Kidney (tissue), 13 donors: ENCODE measurements at regions not wholly inside any gene's neighbourhood (a gene's known extent, or its start where the extent isn't known, plus 50 kb on each side); places are given as distances from the start of the nearest gene placed in this dataset.

Experiments used
- DNase-seq, 5 donors: peaks; one replicate each; pipeline ENCODE4 v3.0.0-alpha.2; 2013 to 2020
- FAIRE-seq: peaks from 2 replicates; lab custom pipeline; 2012; peaks lifted over from hg19 to GRCh38; lab: Jason Lieb, UNC
- H3K27ac ChIP-seq, 2 donors: one replicate each; pipeline ENCODE4 v1.7.0; 2013; ENCODE audit warnings: low read depth in 2 of 2, low read length in 2 of 2, inconsistent platforms in 1 of 2
- H3K27me3 ChIP-seq: one replicate; pipeline ENCODE4 v1.7.1; 2013; ENCODE audit warnings: low read length, inconsistent platforms; ENCODE audit not compliant: control insufficient read depth, insufficient read depth
- H3K36me3 ChIP-seq, 3 donors: one replicate each; pipeline versions ENCODE4 v1.7.0 to v1.7.1; 2013; ENCODE audit warnings: low read length in 3 of 3, control low read depth in 1 of 3, inconsistent platforms in 1 of 3; ENCODE audit not compliant: insufficient read depth in 3 of 3, control insufficient read depth in 2 of 3
- H3K4me1 ChIP-seq, 3 donors: one replicate each; pipeline versions ENCODE4 v1.7.0 to v1.7.1; 2013; ENCODE audit warnings: low read length in 3 of 3, inconsistent platforms in 1 of 3, low read depth in 1 of 3; ENCODE audit not compliant: control insufficient read depth in 2 of 3, insufficient read depth in 2 of 3
- H3K4me3 ChIP-seq, 3 donors: one replicate each; pipeline versions ENCODE4 v1.7.0 to v1.8.1; 2013; ENCODE audit warnings: low read length in 3 of 3, control low read depth in 1 of 3, inconsistent platforms in 1 of 3
- H3K9ac ChIP-seq, 3 donors: one replicate each; pipeline versions ENCODE4 v1.7.0 to v1.7.1; 2013; ENCODE audit warnings: low read length in 3 of 3, control low read depth in 1 of 3, inconsistent platforms in 1 of 3
- H3K9me3 ChIP-seq, 3 donors: one replicate each; pipeline versions ENCODE4 v1.7.0 to v1.7.1; 2013; ENCODE audit warnings: low read length in 3 of 3, control low read depth in 1 of 3, inconsistent platforms in 1 of 3; ENCODE audit not compliant: control insufficient read depth in 2 of 3, insufficient read depth in 1 of 3
- intact Hi-C: fragments of 100-400 bp; cut with DNase I; formaldehyde crosslinking; loops from one replicate; pipeline ENCODE4 v1.11.1; 2022
- TF ChIP-seq, protein P1 (sequence below): IDR thresholded peaks from 3 replicates; pipeline ENCODE4 v1.5.1; 2012; ENCODE audit warnings: mild to moderate bottlenecking, moderate library complexity, borderline replicate concordance; ENCODE audit not compliant: insufficient read depth; ENCODE audit errors: extremely low read depth
- donor health status: control.
- donor health status: control.
- donor health status: control.
- donor health status: control.
- donor health status: control.
- donor health status: DM: yes; HTN: yes; CAD: no.
- donor health status: Normal renal cell carcinoma (clear cell type).

DNA sequence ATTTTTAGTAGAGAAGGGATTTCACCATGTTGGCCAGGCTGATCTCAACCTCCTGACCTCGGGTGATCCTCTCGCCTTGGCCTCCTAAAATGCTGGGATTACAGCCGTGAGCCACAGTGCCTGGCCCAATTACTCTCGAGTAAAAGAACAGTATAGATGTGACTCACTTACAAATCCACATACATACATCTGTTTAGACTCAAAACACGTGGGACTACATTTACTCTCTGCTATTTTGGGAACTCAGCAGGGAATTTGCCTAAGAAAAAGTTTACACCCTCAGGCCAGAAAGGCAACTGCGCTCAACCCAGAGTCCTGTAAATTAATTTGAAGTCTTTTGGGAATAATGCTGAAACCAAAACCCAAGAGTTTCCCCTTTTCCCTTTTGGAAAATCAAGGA, 289.7 kb downstream of the KLF6 start:
- Histone ChIP-seq H3K9me3 (no peaks in the 10 kb centered on the region), H3K27me3 (no peaks in the 10 kb centered on the region), H3K4me3 (no peak overlapping the region), H3K9ac (no peak overlapping the region), H3K4me1 (no peaks in the 10 kb centered on the region), H3K36me3 (no peaks in the 10 kb centered on the region), H3K27ac (no peak overlapping the region)
- intact Hi-C loops, result no loop called here
- DNase-seq, result no peak
- FAIRE-seq, result no peak
- TF ChIP-seq, protein P1, sequence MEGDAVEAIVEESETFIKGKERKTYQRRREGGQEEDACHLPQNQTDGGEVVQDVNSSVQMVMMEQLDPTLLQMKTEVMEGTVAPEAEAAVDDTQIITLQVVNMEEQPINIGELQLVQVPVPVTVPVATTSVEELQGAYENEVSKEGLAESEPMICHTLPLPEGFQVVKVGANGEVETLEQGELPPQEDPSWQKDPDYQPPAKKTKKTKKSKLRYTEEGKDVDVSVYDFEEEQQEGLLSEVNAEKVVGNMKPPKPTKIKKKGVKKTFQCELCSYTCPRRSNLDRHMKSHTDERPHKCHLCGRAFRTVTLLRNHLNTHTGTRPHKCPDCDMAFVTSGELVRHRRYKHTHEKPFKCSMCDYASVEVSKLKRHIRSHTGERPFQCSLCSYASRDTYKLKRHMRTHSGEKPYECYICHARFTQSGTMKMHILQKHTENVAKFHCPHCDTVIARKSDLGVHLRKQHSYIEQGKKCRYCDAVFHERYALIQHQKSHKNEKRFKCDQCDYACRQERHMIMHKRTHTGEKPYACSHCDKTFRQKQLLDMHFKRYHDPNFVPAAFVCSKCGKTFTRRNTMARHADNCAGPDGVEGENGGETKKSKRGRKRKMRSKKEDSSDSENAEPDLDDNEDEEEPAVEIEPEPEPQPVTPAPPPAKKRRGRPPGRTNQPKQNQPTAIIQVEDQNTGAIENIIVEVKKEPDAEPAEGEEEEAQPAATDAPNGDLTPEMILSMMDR, result no peak

DNA sequence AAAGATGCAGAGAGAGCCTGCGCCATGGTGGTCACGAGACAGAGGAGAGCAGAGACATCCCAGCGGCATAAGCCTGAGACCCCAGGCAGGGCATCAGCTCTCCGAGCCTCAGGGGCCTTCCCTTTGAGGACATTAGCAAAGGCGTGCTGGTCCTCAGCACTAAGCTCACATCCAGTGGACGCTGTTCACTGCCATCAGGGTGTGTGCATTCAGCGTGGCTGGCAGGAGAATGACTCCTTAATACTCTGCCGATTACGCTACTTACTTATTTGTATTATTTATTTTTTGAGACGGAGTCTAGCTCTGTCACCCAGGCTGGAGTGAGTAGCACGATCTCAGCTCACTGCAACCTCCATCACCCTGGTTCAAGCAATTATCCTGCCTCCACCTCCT, 290.2 kb downstream of the KLF6 start:
- peak overlapping the region in 1 of 3 donors; percentile 32 for H3K4me3 ChIP-seq

DNA sequence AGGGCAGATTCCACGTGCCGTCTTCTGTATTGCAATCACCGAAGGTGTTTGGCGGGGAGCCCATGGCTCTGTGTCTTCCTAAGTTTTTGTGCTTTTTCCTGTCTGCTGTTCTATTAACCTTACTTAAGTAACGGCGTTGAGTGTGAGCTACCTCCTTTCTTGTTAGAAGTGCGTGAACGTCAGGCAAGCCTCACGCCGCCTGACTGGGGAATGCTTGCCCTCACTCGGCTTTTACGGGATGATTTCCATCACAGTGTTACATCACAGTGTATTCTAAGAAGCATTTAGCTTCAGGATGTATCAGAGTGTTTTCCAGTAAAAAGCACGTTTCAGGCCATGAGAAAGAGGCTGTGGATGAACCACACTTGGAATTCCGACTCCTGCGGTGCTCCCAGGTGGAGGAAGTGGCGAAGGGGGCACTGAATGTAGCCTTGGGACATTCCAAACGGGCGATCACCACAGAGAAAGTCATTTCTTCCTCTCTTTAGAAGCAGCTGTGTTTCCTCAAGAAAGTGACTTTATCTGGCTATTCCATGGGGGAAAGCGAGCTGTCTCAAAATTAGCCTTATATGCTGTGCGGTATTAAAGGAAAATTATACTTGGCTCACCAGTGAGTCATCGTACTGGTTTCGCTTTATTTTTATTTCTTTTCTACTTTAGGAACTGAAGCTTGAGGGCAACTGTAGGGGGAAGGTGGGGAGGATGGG, 290.7 kb downstream of the KLF6 start:
- no peak overlapping the region for H3K9ac ChIP-seq
- TF ChIP-seq, protein P1, result no peak
- FAIRE-seq (no peak), DNase-seq (no peak)
- peak overlapping the region in 1 of 3 donors; percentile 32 for H3K4me3 ChIP-seq
- intact Hi-C loops, result no loop called here
- no peaks in the 10 kb centered on the region for H3K4me1 ChIP-seq
- no peaks in the 10 kb centered on the region for H3K9me3 ChIP-seq
- H3K27me3 ChIP-seq, result no peaks in the 10 kb centered on the region
- no peaks in the 10 kb centered on the region for H3K36me3 ChIP-seq
- H3K27ac ChIP-seq, result peak overlapping the region in 1 of 2 donors; percentile 26

More for the DNA sequence above, 290.2 kb downstream of the KLF6 start:
- TF ChIP-seq, protein P1, result no peak
- FAIRE-seq, result no peak
- no peak for DNase-seq
- no peaks in the 10 kb centered on the region for H3K27me3 ChIP-seq
- H3K9ac ChIP-seq, result no peak overlapping the region
- peak overlapping the region in 1 of 2 donors; percentile 26 for H3K27ac ChIP-seq
- H3K36me3 ChIP-seq, result no peaks in the 10 kb centered on the region
- no peaks in the 10 kb centered on the region for H3K4me1 ChIP-seq
- H3K9me3 ChIP-seq, result no peaks in the 10 kb centered on the region
- intact Hi-C loops, result no loop called here
